ENCODE measurements at regions not wholly inside any gene's neighbourhood (a gene's known extent, or its start where the extent isn't known, plus 50 kb on each side); places are given as distances from the start of the nearest gene placed in this dataset.

DNA sequence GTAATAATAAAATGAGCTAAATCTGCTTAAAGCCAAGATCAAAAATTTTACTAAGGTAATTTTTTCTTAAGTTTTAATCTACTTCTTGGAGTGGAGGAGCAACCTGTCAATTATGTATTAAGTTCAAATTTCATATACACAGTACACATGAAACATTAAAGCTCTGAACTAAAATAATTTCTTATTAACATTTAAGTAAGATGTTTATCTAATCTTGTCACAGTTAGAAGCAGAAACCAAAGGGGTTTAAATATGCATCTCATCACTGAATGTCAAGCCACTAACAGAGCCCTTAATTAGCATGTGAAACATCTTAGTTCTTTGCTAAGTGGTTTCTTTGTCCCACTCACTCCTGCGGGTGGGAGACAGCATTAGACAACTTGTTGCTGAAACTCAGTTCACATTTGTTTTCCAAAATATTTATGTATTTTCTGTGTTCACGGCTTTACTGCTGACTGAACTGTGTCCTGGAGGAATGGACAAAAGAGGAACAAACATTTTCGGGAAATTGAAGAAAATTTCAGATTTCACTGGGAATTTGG lies 130.9 kb upstream of the MBL2 start:
- TF ChIP-seq EP300 (IDR thresholded peaks at IDR 0.05): no peak
- TF ChIP-seq, protein P1, sequence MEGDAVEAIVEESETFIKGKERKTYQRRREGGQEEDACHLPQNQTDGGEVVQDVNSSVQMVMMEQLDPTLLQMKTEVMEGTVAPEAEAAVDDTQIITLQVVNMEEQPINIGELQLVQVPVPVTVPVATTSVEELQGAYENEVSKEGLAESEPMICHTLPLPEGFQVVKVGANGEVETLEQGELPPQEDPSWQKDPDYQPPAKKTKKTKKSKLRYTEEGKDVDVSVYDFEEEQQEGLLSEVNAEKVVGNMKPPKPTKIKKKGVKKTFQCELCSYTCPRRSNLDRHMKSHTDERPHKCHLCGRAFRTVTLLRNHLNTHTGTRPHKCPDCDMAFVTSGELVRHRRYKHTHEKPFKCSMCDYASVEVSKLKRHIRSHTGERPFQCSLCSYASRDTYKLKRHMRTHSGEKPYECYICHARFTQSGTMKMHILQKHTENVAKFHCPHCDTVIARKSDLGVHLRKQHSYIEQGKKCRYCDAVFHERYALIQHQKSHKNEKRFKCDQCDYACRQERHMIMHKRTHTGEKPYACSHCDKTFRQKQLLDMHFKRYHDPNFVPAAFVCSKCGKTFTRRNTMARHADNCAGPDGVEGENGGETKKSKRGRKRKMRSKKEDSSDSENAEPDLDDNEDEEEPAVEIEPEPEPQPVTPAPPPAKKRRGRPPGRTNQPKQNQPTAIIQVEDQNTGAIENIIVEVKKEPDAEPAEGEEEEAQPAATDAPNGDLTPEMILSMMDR (IDR thresholded peaks at IDR 0.05): no peak
